T-helper 1 cell treated with Interleukin-12 subunit alpha and Interleukin-12 subunit beta and Interleukin-4 antibody, amounts not matched to agents 30 ng/mL and 1 ng/mL, for 36 hours (primary cell): ENCODE measurements at regions not wholly inside any gene's neighbourhood (a gene's known extent, or its start where the extent isn't known, plus 50 kb on each side); places are given as distances from the start of the nearest gene placed in this dataset.
"Not testable (repeated sequence)": the region's sequence is repeated elsewhere in the genome, so short reads cannot be mapped to it uniquely, and the experiment has no call there.

ENCODE experiments used
- intact Hi-C: fragments of 100-400 bp; cut with micrococcal nuclease; formaldehyde crosslinking; loops from one replicate; pipeline ENCODE4 v1.15.1; 2024

GRCh38 chr18:47680488-47680887, 250.0 kb downstream of the SMAD2 start:
- intact Hi-C loops = loop anchor here (10.0 kb wide), 1 partner anchor 64 kb away; no protein-coding TSS in a partner anchor

- intact Hi-C loops = loop anchor here (10.0 kb wide), 1 partner anchor 65 kb away; no protein-coding TSS in a partner anchor
These were observed 250.6 kb downstream of the SMAD2 start for GRCh38 chr18:47679864-47680263.

GRCh38 chr18:47677952-47678351, 252.5 kb downstream of the SMAD2 start:
- intact Hi-C loops = no loop called here

GRCh38 chr18:47669815-47670214, 260.6 kb downstream of the SMAD2 start:
- intact Hi-C loops = no loop called here

- intact Hi-C loops = no loop called here
These were observed 272.0 kb downstream of the SMAD2 start for GRCh38 chr18:47658498-47658897.

GRCh38 chr18:47654988-47655387, 275.5 kb downstream of the SMAD2 start:
- intact Hi-C loops = no loop called here

GRCh38 chr18:47644896-47645295, 285.6 kb downstream of the SMAD2 start:
- intact Hi-C loops = no loop called here

GRCh38 chr18:47637551-47637950, 292.9 kb downstream of the SMAD2 start:
- intact Hi-C loops = not testable (repeated sequence)

- intact Hi-C loops = no loop called here
These were observed 295.0 kb downstream of the SMAD2 start for GRCh38 chr18:47635416-47635815.

- intact Hi-C loops = no loop called here
These were observed 297.4 kb downstream of the SMAD2 start for GRCh38 chr18:47632970-47633635.

GRCh38 chr18:47628893-47629292, 301.6 kb downstream of the SMAD2 start:
- intact Hi-C loops = no loop called here

GRCh38 chr18:47628240-47628781, 302.1 kb downstream of the SMAD2 start:
- intact Hi-C loops = no loop called here

- intact Hi-C loops = no loop called here
These were observed 303.4 kb downstream of the SMAD2 start for GRCh38 chr18:47627030-47627429.

- intact Hi-C loops = no loop called here
These were observed 310.5 kb downstream of the SMAD2 start for GRCh38 chr18:47619771-47620448.

GRCh38 chr18:47618758-47619157, 311.7 kb downstream of the SMAD2 start:
- intact Hi-C loops = no loop called here

- intact Hi-C loops = no loop called here
These were observed 315.4 kb downstream of the SMAD2 start for GRCh38 chr18:47615043-47615442.

GRCh38 chr18:47613929-47614328, 316.5 kb downstream of the SMAD2 start:
- intact Hi-C loops = no loop called here

- intact Hi-C loops = no loop called here
These were observed 318.8 kb downstream of the SMAD2 start for GRCh38 chr18:47611649-47612048.

- intact Hi-C loops = no loop called here
These were observed 323.9 kb downstream of the SMAD2 start for GRCh38 chr18:47606526-47606925.

GRCh38 chr18:47605093-47605492, 325.4 kb downstream of the SMAD2 start:
- intact Hi-C loops = no loop called here

- intact Hi-C loops = no loop called here
These were observed 326.4 kb downstream of the SMAD2 start for GRCh38 chr18:47604021-47604420.

GRCh38 chr18:47603158-47603557, 327.3 kb downstream of the SMAD2 start:
- intact Hi-C loops = no loop called here
